ENCODE measurements at regions not wholly inside any gene's neighbourhood (a gene's known extent, or its start where the extent isn't known, plus 50 kb on each side); places are given as distances from the start of the nearest gene placed in this dataset.

- no peak for DNase-seq
Measured at GRCh38 chr22:49638001-49638400, 189.7 kb downstream of the BRD1 start.

- no peak for DNase-seq
Measured at GRCh38 chr22:49637255-49637760, 190.4 kb downstream of the BRD1 start.

- no peak for DNase-seq
Measured at GRCh38 chr22:49636649-49637048, 191.0 kb downstream of the BRD1 start.

- DNase-seq: no peak
Measured at GRCh38 chr22:49636214-49636613, 191.5 kb downstream of the BRD1 start.

GRCh38 chr22:49634006-49634772, 193.5 kb downstream of the BRD1 start:
- no peak for DNase-seq

- DNase-seq: no peak
Measured at GRCh38 chr22:49633010-49633324, 194.7 kb downstream of the BRD1 start.

- DNase-seq: peak; percentile 69
Measured at GRCh38 chr22:49632199-49633009, 195.3 kb downstream of the BRD1 start.

- DNase-seq: no peak
Measured at GRCh38 chr22:49630448-49630946, 197.2 kb downstream of the BRD1 start.

- no peak for DNase-seq
Measured at GRCh38 chr22:49629586-49630447, 197.9 kb downstream of the BRD1 start.

- DNase-seq: no peak
Measured at GRCh38 chr22:49629261-49629570, 198.5 kb downstream of the BRD1 start.

- DNase-seq: peak; percentile 79
Measured at GRCh38 chr22:49628391-49629260, 199.0 kb downstream of the BRD1 start.

- DNase-seq: no peak
Measured at GRCh38 chr22:49627217-49628181, 200.2 kb downstream of the BRD1 start.

GRCh38 chr22:49626361-49627216, 201.1 kb downstream of the BRD1 start:
- DNase-seq: no peak

- DNase-seq: no peak
Measured at GRCh38 chr22:49624421-49625177, 203.1 kb downstream of the BRD1 start.

GRCh38 chr22:49623715-49624114, 204.0 kb downstream of the BRD1 start:
- no peak for DNase-seq

- DNase-seq: no peak
Measured at GRCh38 chr22:49623176-49623575, 204.5 kb downstream of the BRD1 start.

- no peak for DNase-seq
Measured at GRCh38 chr22:49622241-49623105, 205.2 kb downstream of the BRD1 start.

- DNase-seq: no peak
Measured at GRCh38 chr22:49621601-49622210, 206.0 kb downstream of the BRD1 start.
